ENCODE measurements at regions not wholly inside any gene's neighbourhood (a gene's known extent, or its start where the extent isn't known, plus 50 kb on each side); places are given as distances from the start of the nearest gene placed in this dataset.

DNA sequence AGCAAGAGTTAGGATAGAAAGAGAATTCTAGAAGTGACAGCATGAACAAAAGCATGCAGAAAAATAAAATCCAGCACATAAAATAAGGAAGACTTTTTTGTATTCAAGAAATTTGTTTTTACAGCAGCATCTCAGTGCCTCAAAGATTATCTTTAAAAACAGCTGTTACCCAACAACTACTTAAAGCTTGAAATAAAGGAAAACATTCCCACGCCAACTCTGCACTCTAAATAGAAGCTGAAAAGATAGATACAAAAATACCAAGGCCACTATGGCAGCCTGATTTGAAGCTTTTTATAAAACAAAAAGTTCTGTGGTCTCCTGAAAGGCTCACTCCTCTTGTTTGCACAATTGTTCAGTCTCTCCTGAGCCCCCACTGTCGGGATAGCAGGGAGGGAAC is 83.6 kb upstream of the LRRC55 start:
- TF ChIP-seq, protein P1, sequence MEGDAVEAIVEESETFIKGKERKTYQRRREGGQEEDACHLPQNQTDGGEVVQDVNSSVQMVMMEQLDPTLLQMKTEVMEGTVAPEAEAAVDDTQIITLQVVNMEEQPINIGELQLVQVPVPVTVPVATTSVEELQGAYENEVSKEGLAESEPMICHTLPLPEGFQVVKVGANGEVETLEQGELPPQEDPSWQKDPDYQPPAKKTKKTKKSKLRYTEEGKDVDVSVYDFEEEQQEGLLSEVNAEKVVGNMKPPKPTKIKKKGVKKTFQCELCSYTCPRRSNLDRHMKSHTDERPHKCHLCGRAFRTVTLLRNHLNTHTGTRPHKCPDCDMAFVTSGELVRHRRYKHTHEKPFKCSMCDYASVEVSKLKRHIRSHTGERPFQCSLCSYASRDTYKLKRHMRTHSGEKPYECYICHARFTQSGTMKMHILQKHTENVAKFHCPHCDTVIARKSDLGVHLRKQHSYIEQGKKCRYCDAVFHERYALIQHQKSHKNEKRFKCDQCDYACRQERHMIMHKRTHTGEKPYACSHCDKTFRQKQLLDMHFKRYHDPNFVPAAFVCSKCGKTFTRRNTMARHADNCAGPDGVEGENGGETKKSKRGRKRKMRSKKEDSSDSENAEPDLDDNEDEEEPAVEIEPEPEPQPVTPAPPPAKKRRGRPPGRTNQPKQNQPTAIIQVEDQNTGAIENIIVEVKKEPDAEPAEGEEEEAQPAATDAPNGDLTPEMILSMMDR (conservative IDR thresholded peaks at IDR 0.05; ENCODE audit: low read depth, low read length): no peak
- no peak overlapping the region for H3K4me3 ChIP-seq (ENCODE audit: low read depth, low read length)
- no peak for DNase-seq (ENCODE audit: low read depth)

DNA sequence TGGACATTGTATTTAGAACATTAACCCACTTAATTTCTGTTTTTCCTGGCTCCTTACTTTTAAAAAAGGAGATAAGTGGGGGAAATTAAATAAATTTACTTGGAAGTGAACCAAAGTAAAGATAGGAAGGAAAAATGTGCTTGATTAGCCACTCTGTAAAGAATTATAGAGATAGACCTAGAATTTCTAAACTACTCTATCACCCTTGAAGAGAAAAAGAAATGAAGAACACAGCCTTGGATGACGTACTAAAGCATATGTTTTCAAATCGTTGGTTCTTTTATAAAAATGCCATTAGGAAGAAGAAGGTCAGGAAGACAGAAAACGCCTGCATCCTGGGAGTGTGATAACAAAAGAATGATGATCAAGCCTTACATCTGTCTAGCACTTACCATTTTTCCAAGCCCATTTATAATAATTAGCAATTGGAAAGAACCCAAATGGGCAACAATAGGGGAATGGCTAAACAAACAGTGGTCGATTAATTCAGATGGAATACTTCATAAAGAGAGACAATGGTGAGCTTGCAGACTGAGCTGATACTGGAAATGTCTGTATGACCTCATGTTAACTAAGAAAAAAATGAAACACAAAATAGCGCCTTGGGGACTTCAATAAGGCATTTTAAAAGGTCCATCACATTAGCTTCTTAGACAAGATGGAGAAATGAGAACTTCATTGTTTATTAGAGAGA is 81.0 kb upstream of the LRRC55 start:
- TF ChIP-seq, protein P1 (conservative IDR thresholded peaks at IDR 0.05; ENCODE audit: low read depth, low read length): no peak
- DNase-seq (ENCODE audit: low read depth): no peak
- H3K4me3 ChIP-seq (ENCODE audit: low read depth, low read length): no peak overlapping the region

DNA sequence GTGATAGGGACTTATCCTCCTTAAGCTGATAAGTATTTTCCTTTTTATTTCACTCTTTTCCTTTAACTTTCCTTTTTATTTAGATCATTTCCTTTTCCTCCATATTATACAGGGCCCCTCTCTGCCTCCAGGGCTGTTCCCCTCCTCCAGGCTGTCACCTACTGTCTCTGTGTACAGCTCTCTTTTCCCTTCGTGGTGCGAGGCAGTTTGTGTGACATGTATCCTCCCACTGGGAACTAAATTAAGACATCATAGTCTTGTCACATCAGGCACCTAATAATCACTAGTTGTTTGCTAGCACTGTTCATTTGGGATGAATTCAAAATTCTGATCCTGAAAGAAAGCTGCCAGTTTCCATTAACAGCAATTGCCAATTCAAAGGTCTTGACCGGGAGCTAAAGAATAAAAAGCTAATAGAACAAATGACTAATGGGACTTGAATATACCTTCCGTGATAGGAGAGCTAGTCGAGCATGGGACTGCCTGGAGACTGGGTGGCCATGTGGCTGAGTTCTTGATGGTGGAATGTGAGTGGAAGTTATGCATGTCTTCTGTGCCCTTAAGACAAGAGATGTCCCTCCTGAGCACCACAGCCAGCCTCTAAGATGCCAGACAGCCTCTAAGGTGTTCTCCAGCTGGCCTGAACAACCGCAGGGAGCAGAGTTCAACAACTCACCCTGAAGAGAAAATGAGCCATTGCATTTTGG is 77.7 kb upstream of the LRRC55 start:
- H3K4me3 ChIP-seq (ENCODE audit: low read depth, low read length): no peak overlapping the region
- TF ChIP-seq, protein P1 (conservative IDR thresholded peaks at IDR 0.05; ENCODE audit: low read depth, low read length): no peak
- no peak for DNase-seq (ENCODE audit: low read depth)

DNA sequence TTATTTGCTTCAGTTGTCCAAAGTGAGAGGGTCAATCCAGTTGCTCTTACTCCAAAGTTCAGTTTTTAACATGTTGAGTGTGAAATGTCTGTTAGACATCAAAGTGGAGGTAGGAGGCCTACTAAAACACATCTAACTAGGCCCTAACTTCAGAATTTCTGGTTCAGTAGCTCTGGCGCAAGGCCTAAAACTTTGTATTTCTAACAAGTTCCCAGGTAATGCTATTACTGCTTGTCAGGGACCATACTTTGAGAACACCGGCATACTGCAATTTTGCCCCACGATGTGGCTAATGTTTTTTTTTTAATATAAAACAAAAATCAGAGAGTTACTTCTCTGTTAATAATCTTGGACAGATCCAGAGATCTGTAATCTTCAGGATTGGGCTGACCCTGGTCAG is 72.4 kb upstream of the LRRC55 start:
- TF ChIP-seq, protein P1 (conservative IDR thresholded peaks at IDR 0.05; ENCODE audit: low read depth, low read length): no peak
- H3K4me3 ChIP-seq (ENCODE audit: low read depth, low read length): no peak overlapping the region
- no peak for DNase-seq (ENCODE audit: low read depth)

DNA sequence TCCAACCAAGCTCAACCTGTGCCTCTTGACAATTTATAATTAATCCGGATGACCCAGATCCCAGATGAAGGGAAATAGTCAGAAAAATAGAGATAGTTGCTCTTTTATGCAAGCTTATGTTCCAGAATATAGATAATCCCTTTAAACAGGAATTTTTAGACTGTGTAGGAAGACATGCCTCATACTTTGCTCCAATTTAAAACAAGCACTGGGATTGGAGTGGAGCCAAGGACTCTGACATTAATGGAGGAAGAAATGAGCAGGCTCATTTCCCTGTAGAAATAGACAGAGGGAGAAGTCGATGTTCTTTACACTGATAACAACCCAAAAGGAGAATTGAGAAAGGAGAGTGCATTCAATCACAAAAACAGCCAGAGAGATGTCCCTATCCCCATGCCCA is 70.1 kb upstream of the LRRC55 start:
- TF ChIP-seq, protein P1 (conservative IDR thresholded peaks at IDR 0.05; ENCODE audit: low read depth, low read length): no peak
- DNase-seq (ENCODE audit: low read depth): no peak
- H3K4me3 ChIP-seq (ENCODE audit: low read depth, low read length): no peak overlapping the region

DNA sequence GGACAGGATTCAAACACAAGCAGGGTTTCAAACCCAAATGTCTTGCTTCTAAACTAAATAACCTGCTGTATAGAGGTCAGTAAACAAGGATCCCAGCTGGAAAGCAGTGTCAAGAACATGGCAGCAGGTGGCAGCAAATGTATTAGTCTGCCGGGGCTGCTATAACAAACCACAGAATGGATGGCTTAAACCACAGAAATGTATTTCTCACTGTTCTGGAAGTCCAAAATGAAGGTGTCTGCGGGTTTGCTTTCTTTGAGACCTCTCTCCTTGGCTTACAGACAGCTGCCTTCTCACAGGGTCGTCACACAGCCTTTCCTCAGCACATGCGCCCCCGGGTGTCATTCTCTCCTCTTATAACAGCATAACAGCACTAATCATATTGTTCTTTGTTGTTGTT is 65.1 kb upstream of the LRRC55 start:
- H3K4me3 ChIP-seq (ENCODE audit: low read depth, low read length): no peak overlapping the region
- TF ChIP-seq, protein P1 (conservative IDR thresholded peaks at IDR 0.05; ENCODE audit: low read depth, low read length): peak; percentile 73
- DNase-seq (ENCODE audit: low read depth): no peak
